Mesenchymal stem cell (in vitro differentiated cells and primary cell): ENCODE measurements at regions not wholly inside any gene's neighbourhood (a gene's known extent, or its start where the extent isn't known, plus 50 kb on each side); places are given as distances from the start of the nearest gene placed in this dataset.

ENCODE experiments used
- DNase-seq: peaks from one replicate; pipeline ENCODE4 v3.0.0-alpha.2; 2013
- H2AFZ ChIP-seq: one replicate; pipeline ENCODE4 v1.6.1; 2013; ENCODE audit warnings: low read depth, mild to moderate bottlenecking, control low read depth, inconsistent platforms, low read length, moderate library complexity
- H2AK5ac ChIP-seq: 2 replicates; pipeline ENCODE4 v1.6.1; 2013; ENCODE audit warnings: low read length, moderate library complexity, mild to moderate bottlenecking, inconsistent platforms; ENCODE audit not compliant: severe bottlenecking
- H2BK120ac ChIP-seq: one replicate; pipeline ENCODE4 v1.6.1; 2013; ENCODE audit warnings: low read depth, mild to moderate bottlenecking, inconsistent platforms, low read length, moderate library complexity
- H2BK12ac ChIP-seq, 2 experiments: one replicate each; pipeline ENCODE4 v1.6.1; 2013; ENCODE audit warnings: inconsistent platforms in 2 of 2, low read length in 2 of 2, mild to moderate bottlenecking in 2 of 2, moderate library complexity in 2 of 2, control low read depth in 1 of 2
- H2BK15ac ChIP-seq: one replicate; pipeline ENCODE4 v1.6.1; 2013; ENCODE audit warnings: mild to moderate bottlenecking, low read depth, inconsistent platforms; ENCODE audit not compliant: poor library complexity, severe bottlenecking
- H2BK5ac ChIP-seq: 2 replicates; pipeline ENCODE4 v1.6.1; 2013; ENCODE audit warnings: low read depth, mild to moderate bottlenecking, low read length, control low read depth, inconsistent platforms; ENCODE audit not compliant: poor library complexity, severe bottlenecking
- H3K14ac ChIP-seq, 2 experiments: one replicate each; pipeline ENCODE4 v1.6.1; 2013; ENCODE audit warnings: inconsistent platforms in 2 of 2, low read length in 2 of 2, control low read depth in 1 of 2, mild to moderate bottlenecking in 1 of 2, moderate library complexity in 1 of 2
- H3K18ac ChIP-seq, 2 experiments: one replicate each; pipeline ENCODE4 v1.6.1; 2013; ENCODE audit warnings: inconsistent platforms in 2 of 2, low read length in 2 of 2, control low read depth in 1 of 2, low read depth in 1 of 2, mild to moderate bottlenecking in 1 of 2
- H3K23ac ChIP-seq, 2 experiments: one replicate each; pipeline ENCODE4 v1.6.1; 2013; ENCODE audit warnings: inconsistent platforms in 2 of 2, low read length in 2 of 2, mild to moderate bottlenecking in 2 of 2, moderate library complexity in 2 of 2, control low read depth in 1 of 2
- H3K27ac ChIP-seq: 2 replicates; pipeline ENCODE4 v1.5.1; 2013; ENCODE audit warnings: mild to moderate bottlenecking, moderate library complexity, low read length, control low read depth, inconsistent platforms; ENCODE audit not compliant: poor library complexity, severe bottlenecking
- H3K27me3 ChIP-seq, 2 experiments: 2 replicates each; pipeline versions ENCODE4 v1.6.1 to v1.7.0; 2013; ENCODE audit warnings: low read length in 2 of 2, mild to moderate bottlenecking in 2 of 2, moderate library complexity in 2 of 2, control low read depth in 1 of 2, inconsistent platforms in 1 of 2; ENCODE audit not compliant: control insufficient read depth in 1 of 2, insufficient read depth in 1 of 2
- H3K36me3 ChIP-seq, 2 experiments: 2 replicates each; pipeline versions ENCODE4 v1.6.1 to v1.7.0; 2013; ENCODE audit warnings: low read length in 2 of 2, control low read depth in 1 of 2, inconsistent platforms in 1 of 2, low read depth in 1 of 2, mild to moderate bottlenecking in 1 of 2; ENCODE audit not compliant: insufficient read depth in 2 of 2, control insufficient read depth in 1 of 2
- H3K4ac ChIP-seq, 2 experiments: one replicate each; pipeline ENCODE4 v1.6.1; 2013; ENCODE audit warnings: inconsistent platforms in 2 of 2, low read length in 2 of 2, mild to moderate bottlenecking in 2 of 2, moderate library complexity in 2 of 2, control low read depth in 1 of 2, low read depth in 1 of 2
- H3K4me1 ChIP-seq: 2 replicates; pipeline ENCODE4 v1.6.1; 2013; ENCODE audit warnings: low read depth, low read length, control low read depth; ENCODE audit not compliant: control insufficient read depth, insufficient read depth
- H3K4me2 ChIP-seq: 2 replicates; pipeline ENCODE4 v1.6.1; 2013; ENCODE audit warnings: low read length, mild to moderate bottlenecking, inconsistent platforms; ENCODE audit not compliant: poor library complexity, severe bottlenecking
- H3K4me3 ChIP-seq, 2 experiments: 2 replicates each; pipeline versions ENCODE4 v1.5.1 to v1.7.0; 2013; ENCODE audit warnings: low read length in 2 of 2, mild to moderate bottlenecking in 2 of 2, control low read depth in 1 of 2, low read depth in 1 of 2; ENCODE audit not compliant: insufficient read depth in 1 of 2
- H3K79me1 ChIP-seq: replicated peaks from 2 replicates; pipeline ENCODE4 v1.6.1; 2013; ENCODE audit warnings: mild to moderate bottlenecking, control low read depth, low read length, inconsistent platforms; ENCODE audit not compliant: poor library complexity, severe bottlenecking
- H3K9ac ChIP-seq: 2 replicates; pipeline ENCODE4 v1.7.0; 2013; ENCODE audit warnings: mild to moderate bottlenecking, low read length, moderate library complexity
- H3K9me3 ChIP-seq: 2 replicates; pipeline ENCODE4 v1.7.0; 2013; ENCODE audit warnings: mild to moderate bottlenecking, low read length; ENCODE audit not compliant: control insufficient read depth
- H4K8ac ChIP-seq: one replicate; pipeline ENCODE4 v1.6.1; 2013; ENCODE audit warnings: inconsistent platforms, mild to moderate bottlenecking, low read length, moderate library complexity
- H4K91ac ChIP-seq: one replicate; pipeline ENCODE4 v1.6.1; 2013; ENCODE audit warnings: mild to moderate bottlenecking, low read length, inconsistent platforms
- WGBS: methylation state at CpG from one replicate; pipeline ENCODE4 v1.1.7; 2013; ENCODE audit warnings: mixed read lengths; 5-methylcytosine and 5-hydroxymethylcytosine counted together

GRCh38 chr21:43295066-43295958 lies 126.5 kb downstream of the CRYAA start:
- Histone ChIP-seq H3K9ac (no peak overlapping the region), H3K27ac (no peak overlapping the region), H3K9me3 (peaks cover 14% of the 10 kb centered on the region), H3K36me3 (no peaks in the 10 kb centered on the region), H3K4me1 (no peaks in the 10 kb centered on the region), H4K91ac (no peak overlapping the region), H3K18ac (no peak overlapping the region), H3K79me1 (no peaks in the 10 kb centered on the region), H2BK12ac (no peak overlapping the region), H3K23ac (no peak overlapping the region), H3K4me3 (no peak overlapping the region), H2BK120ac (no peak overlapping the region), H2BK5ac (no peak overlapping the region), H2AFZ (no peak overlapping the region), H2AK5ac (no peak overlapping the region), H3K14ac (no peak overlapping the region), H2BK15ac (no peak overlapping the region), H3K27me3 (peaks cover 0 to 30% of the 10 kb centered on the region in 2 experiments), H3K4ac (no peak overlapping the region), H4K8ac (no peak overlapping the region), H3K4me2 (no peak overlapping the region)
- DNase-seq, result no peak
- WGBS, result 85% methylated on average over 11 of the region's 14 CpGs

- Histone ChIP-seq H2BK5ac (no peak overlapping the region), H2AK5ac (no peak overlapping the region), H3K4me3 (no peak overlapping the region), H3K4me1 (no peaks in the 10 kb centered on the region), H3K9me3 (peaks cover 20% of the 10 kb centered on the region), H2AFZ (no peak overlapping the region), H4K8ac (no peak overlapping the region), H3K23ac (no peak overlapping the region), H3K27ac (no peak overlapping the region), H4K91ac (no peak overlapping the region), H3K4ac (no peak overlapping the region), H3K27me3 (peaks cover 0 to 30% of the 10 kb centered on the region in 2 experiments), H3K4me2 (no peak overlapping the region), H3K79me1 (no peaks in the 10 kb centered on the region), H2BK15ac (no peak overlapping the region), H2BK12ac (no peak overlapping the region), H3K18ac (no peak overlapping the region), H3K36me3 (no peaks in the 10 kb centered on the region), H2BK120ac (no peak overlapping the region), H3K9ac (no peak overlapping the region), H3K14ac (no peak overlapping the region)
- WGBS, result 89% methylated on average over 12 of the region's 14 CpGs
- DNase-seq, result no peak
Observed at GRCh38 chr21:43294194-43294902, 125.5 kb downstream of the CRYAA start.

GRCh38 chr21:43292866-43293142 lies 124.0 kb downstream of the CRYAA start:
- no peak overlapping the region for H3K23ac ChIP-seq
- no peak overlapping the region for H3K27ac ChIP-seq
- no peak overlapping the region for H3K9ac ChIP-seq
- H3K18ac ChIP-seq, result no peak overlapping the region
- no peak overlapping the region for H2AK5ac ChIP-seq
- 52% methylated on average over 1 of the region's 2 CpGs for WGBS
- no peaks in the 10 kb centered on the region for H3K79me1 ChIP-seq
- no peak overlapping the region for H4K91ac ChIP-seq
- H3K4me1 ChIP-seq, result peaks cover 3% of the 10 kb centered on the region
- no peak overlapping the region for H3K14ac ChIP-seq
- no peak for DNase-seq
- H2AFZ ChIP-seq, result no peak overlapping the region
- H2BK120ac ChIP-seq, result no peak overlapping the region
- no peak overlapping the region for H2BK5ac ChIP-seq
- H3K9me3 ChIP-seq, result peaks cover 20% of the 10 kb centered on the region
- no peaks in the 10 kb centered on the region for H3K36me3 ChIP-seq
- no peak overlapping the region for H2BK12ac ChIP-seq
- no peak overlapping the region for H4K8ac ChIP-seq
- H3K4ac ChIP-seq, result no peak overlapping the region
- H3K4me3 ChIP-seq, result no peak overlapping the region
- H3K27me3 ChIP-seq, result peaks cover 0 to 23% of the 10 kb centered on the region in 2 experiments
- H2BK15ac ChIP-seq, result no peak overlapping the region
- H3K4me2 ChIP-seq, result no peak overlapping the region

- Histone ChIP-seq H2BK5ac (no peak overlapping the region), H2BK15ac (no peak overlapping the region), H2BK120ac (no peak overlapping the region), H3K9me3 (peaks cover 20% of the 10 kb centered on the region), H3K4me1 (peaks cover 3% of the 10 kb centered on the region), H3K4ac (no peak overlapping the region), H3K36me3 (no peaks in the 10 kb centered on the region), H3K4me2 (no peak overlapping the region), H2AK5ac (no peak overlapping the region), H4K8ac (no peak overlapping the region), H3K9ac (no peak overlapping the region), H3K23ac (no peak overlapping the region), H3K27ac (no peak overlapping the region), H3K14ac (peak overlapping the region in 1 of 2 experiments; percentile 62), H2AFZ (no peak overlapping the region), H3K4me3 (no peak overlapping the region), H2BK12ac (no peak overlapping the region), H3K27me3 (peaks cover 0 to 22% of the 10 kb centered on the region in 2 experiments), H3K18ac (no peak overlapping the region), H3K79me1 (no peaks in the 10 kb centered on the region), H4K91ac (no peak overlapping the region)
- DNase-seq, result no peak
- WGBS, result 83% methylated on average over 19 of the region's 23 CpGs
Observed at GRCh38 chr21:43292041-43292865, 123.4 kb downstream of the CRYAA start.
